HFFc6 (cell line): ENCODE measurements at regions not wholly inside any gene's neighbourhood (a gene's known extent, or its start where the extent isn't known, plus 50 kb on each side); places are given as distances from the start of the nearest gene placed in this dataset.

Source experiments
- DNase-seq: peaks from one replicate; pipeline ENCODE4 v3.0.0-alpha.2; 2018
- H3K27ac Mint-ChIP-seq: 2 replicates; pipeline ENCODE4 v1.8.0; 2020; ENCODE audit warnings: mild to moderate bottlenecking, mixed read lengths
- H3K27me3 Mint-ChIP-seq: 2 replicates; pipeline ENCODE4 v1.8.0; 2021; ENCODE audit warnings: mild to moderate bottlenecking, moderate library complexity, mixed read lengths; ENCODE audit not compliant: insufficient read depth
- H3K36me3 Mint-ChIP-seq: 2 replicates; pipeline ENCODE4 v1.8.0; 2021; ENCODE audit warnings: low read depth, mixed read lengths
- H3K4me1 Mint-ChIP-seq: 2 replicates; pipeline ENCODE4 v1.8.0; 2020; ENCODE audit warnings: low read depth, mixed read lengths
- H3K4me3 Mint-ChIP-seq: 2 replicates; pipeline ENCODE4 v1.8.0; 2020; ENCODE audit warnings: mild to moderate bottlenecking, moderate library complexity, mixed read lengths
- H3K9me3 Mint-ChIP-seq: 2 replicates; pipeline ENCODE4 v1.8.0; 2020; ENCODE audit warnings: mild to moderate bottlenecking, mixed read lengths
- CTCF ChIP-seq: fragments of 200-600 bp; sonication (generic); IDR thresholded peaks from 2 replicates; pipeline ENCODE4 v1.5.0; 2021; ENCODE audit warnings: antibody characterized with exemption, mild to moderate bottlenecking

- no peak overlapping the region for H3K27ac Mint-ChIP-seq
- no peaks in the 10 kb centered on the region for H3K4me1 Mint-ChIP-seq
- H3K36me3 Mint-ChIP-seq: no peaks in the 10 kb centered on the region
- H3K9me3 Mint-ChIP-seq: no peaks in the 10 kb centered on the region
- peak; percentile 38; the same call in 1 of the 2 replicates for TF ChIP-seq CTCF
- no peak for DNase-seq
- peaks cover 18% of the 10 kb centered on the region for H3K27me3 Mint-ChIP-seq
- no peak overlapping the region for H3K4me3 Mint-ChIP-seq
These were observed 201.1 kb upstream of the BCOR start for GRCh38 chrX:40298572-40299479.

GRCh38 chrX:40298069-40298468 lies 200.3 kb upstream of the BCOR start:
- Mint-ChIP-seq H3K4me3 (no peak overlapping the region), H3K9me3 (no peaks in the 10 kb centered on the region), H3K27me3 (peaks cover 19% of the 10 kb centered on the region)

DNA sequence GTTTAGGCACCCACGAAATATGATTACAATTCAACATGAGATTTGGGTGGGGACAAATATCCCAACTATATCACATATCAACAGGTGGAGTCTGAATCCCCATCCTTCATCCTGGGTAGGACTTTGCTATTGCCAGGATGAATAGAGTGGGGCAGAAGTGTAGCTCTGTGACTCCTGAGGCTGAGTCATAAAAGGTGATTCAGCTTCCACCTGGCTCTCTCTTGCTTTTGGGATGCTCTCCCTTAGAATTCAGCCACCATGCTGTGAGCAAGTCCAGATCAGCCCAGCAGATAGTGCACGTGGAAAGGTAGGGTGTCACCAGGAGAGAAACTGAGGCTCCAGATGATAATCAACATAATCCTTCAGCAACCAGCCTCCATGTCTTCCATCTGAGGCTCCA lies 193.8 kb upstream of the BCOR start:
- H3K4me3 Mint-ChIP-seq: no peak overlapping the region
- peaks cover 5% of the 10 kb centered on the region; the same call in 1 of the 2 replicates for H3K27me3 Mint-ChIP-seq
- no peak for DNase-seq
- H3K4me1 Mint-ChIP-seq: no peaks in the 10 kb centered on the region
- H3K9me3 Mint-ChIP-seq: no peaks in the 10 kb centered on the region; the same call in 1 of the 2 replicates
- H3K36me3 Mint-ChIP-seq: no peaks in the 10 kb centered on the region
- no peak for TF ChIP-seq CTCF
- H3K27ac Mint-ChIP-seq: no peak overlapping the region

More at GRCh38 chrX:40298069-40298468, 200.3 kb upstream of the BCOR start:
- Mint-ChIP-seq H3K27ac (no peak overlapping the region), H3K36me3 (no peaks in the 10 kb centered on the region), H3K4me1 (no peaks in the 10 kb centered on the region)
- no peak for TF ChIP-seq CTCF
- no peak for DNase-seq

DNA sequence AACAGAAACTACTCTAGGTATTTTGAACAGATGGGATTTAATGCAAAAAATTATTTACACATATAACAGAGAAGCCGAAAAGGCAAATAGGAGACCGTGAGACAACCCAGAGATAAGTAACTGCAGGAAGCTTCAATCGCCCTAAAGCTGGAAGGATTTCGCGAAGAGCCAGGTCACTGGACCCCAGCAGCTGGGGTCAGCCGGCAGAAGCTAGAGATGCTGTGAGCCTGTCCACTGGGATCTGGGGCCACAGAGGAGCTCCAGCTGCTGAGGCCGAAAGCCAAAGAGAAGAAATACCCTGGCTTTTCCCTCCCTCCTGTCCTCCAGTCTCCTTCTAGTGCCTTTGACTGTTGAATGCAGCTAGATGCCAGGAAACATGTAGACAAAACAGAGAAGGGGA lies 192.8 kb upstream of the BCOR start:
- Mint-ChIP-seq H3K9me3 (no peaks in the 10 kb centered on the region; the same call in 1 of the 2 replicates), H3K4me1 (no peaks in the 10 kb centered on the region), H3K4me3 (no peak overlapping the region), H3K27me3 (peaks cover 5% of the 10 kb centered on the region; the same call in 1 of the 2 replicates), H3K36me3 (no peaks in the 10 kb centered on the region), H3K27ac (no peak overlapping the region)
- TF ChIP-seq CTCF: no peak
- no peak for DNase-seq

DNA sequence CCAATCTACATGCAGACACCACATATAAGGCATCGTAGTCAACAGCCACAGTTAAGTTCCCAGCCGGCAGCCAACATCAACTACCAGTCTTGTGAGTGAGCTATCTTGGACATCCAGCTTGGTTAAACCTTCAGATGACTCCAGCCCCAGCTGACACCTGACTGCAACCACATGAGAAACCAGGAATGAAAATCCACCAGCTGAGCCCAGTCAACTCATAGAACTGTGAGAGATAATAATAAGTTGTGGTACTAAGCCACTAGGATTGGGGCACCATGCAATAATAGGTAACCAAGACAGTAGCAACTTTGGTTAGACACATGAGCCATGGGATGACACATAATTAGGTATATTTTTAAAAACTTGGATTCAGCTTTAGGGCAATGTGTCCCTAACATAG lies 188.1 kb upstream of the BCOR start:
- H3K4me3 Mint-ChIP-seq: no peak overlapping the region
- H3K27ac Mint-ChIP-seq: no peak overlapping the region
- no peaks in the 10 kb centered on the region; the same call in none of the 2 replicates for H3K9me3 Mint-ChIP-seq
- H3K27me3 Mint-ChIP-seq: peaks cover 2% of the 10 kb centered on the region; the same call in 1 of the 2 replicates
- no peak for DNase-seq
- TF ChIP-seq CTCF: no peak
- H3K36me3 Mint-ChIP-seq: no peaks in the 10 kb centered on the region
- H3K4me1 Mint-ChIP-seq: no peaks in the 10 kb centered on the region
